ENCODE measurements at regions not wholly inside any gene's neighbourhood (a gene's known extent, or its start where the extent isn't known, plus 50 kb on each side); places are given as distances from the start of the nearest gene placed in this dataset.
"Not testable (repeated sequence)": the region's sequence is repeated elsewhere in the genome, so short reads cannot be mapped to it uniquely, and the experiment has no call there.

DNA sequence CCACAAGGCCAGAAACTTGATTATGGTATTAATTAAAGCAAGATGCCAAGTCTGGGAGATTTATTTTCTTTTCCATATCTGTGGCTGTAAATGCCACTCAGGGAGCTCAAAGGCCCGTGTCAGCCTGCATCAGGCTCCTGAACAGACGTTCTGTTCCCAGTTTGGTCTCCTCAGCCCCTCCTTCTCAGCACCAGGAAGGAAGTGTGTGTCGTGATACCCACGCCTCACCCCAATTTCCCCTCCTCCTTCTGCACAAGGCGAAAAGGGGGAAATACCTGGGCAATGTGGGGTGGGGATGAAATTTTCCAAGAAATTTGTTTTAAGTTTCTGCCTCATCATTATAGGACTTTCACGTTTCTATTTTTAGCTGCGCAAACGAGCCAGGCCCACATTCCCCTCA, 112.0 kb downstream of the SYF2 start:
- H3K9me3 ChIP-seq: peaks cover 0 to 10% (median 0%) of the 10 kb centered on the region in 8 donors
- H3K27ac ChIP-seq: peak overlapping the region in 1 of 8 donors; percentile 39
- no peak for DNase-seq
- WGBS, 5 donors: 10 to 20% (median 13%) methylated on average over 8 of the region's 8 CpGs
- intact Hi-C loops (cut with DNase I; ENCODE audit: low total_unique reads): no loop called here
- peaks cover 0 to 6% (median 0%) of the 10 kb centered on the region in 7 donors for H3K27me3 ChIP-seq (replicated peaks in 1 of 7)
- no peaks in the 10 kb centered on the region for H3K36me3 ChIP-seq
- TF ChIP-seq, protein P1, sequence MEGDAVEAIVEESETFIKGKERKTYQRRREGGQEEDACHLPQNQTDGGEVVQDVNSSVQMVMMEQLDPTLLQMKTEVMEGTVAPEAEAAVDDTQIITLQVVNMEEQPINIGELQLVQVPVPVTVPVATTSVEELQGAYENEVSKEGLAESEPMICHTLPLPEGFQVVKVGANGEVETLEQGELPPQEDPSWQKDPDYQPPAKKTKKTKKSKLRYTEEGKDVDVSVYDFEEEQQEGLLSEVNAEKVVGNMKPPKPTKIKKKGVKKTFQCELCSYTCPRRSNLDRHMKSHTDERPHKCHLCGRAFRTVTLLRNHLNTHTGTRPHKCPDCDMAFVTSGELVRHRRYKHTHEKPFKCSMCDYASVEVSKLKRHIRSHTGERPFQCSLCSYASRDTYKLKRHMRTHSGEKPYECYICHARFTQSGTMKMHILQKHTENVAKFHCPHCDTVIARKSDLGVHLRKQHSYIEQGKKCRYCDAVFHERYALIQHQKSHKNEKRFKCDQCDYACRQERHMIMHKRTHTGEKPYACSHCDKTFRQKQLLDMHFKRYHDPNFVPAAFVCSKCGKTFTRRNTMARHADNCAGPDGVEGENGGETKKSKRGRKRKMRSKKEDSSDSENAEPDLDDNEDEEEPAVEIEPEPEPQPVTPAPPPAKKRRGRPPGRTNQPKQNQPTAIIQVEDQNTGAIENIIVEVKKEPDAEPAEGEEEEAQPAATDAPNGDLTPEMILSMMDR (IDR thresholded peaks at IDR 0.05 in 8 of 11, conservative IDR thresholded peaks at IDR 0.05 in 3 of 11): no peak
- TF ChIP-seq POLR2AphosphoS5 (IDR thresholded peaks at IDR 0.05) (no peak), POLR2A (IDR thresholded peaks at IDR 0.05) (no peak)
- no peak overlapping the region for H3K4me3 ChIP-seq
- H3K4me1 ChIP-seq: peaks cover 0 to 14% (median 4%) of the 10 kb centered on the region in 6 donors

DNA sequence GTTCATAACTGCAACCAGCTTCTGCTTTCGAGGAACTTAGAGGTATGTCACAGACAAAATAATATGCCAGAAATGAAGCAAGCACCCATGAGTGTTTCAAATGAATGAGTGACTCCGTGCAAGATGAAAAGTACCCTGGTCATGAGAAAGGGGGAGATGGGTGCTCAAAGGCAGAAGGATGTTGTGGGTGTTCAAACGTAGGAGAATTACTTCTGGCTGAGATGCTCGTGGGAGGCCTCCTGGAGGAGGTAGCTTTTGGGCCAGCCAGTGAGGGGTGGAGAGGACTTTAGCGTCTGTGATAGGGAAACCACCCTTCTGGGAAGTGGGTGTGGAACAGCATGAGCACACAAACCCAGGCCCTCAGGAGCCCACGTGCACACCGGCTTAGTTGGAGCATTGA, 113.8 kb downstream of the SYF2 start:
- WGBS, 5 donors: 49 to 68% (median 63%) methylated on average over 7 of the region's 7 CpGs

DNA sequence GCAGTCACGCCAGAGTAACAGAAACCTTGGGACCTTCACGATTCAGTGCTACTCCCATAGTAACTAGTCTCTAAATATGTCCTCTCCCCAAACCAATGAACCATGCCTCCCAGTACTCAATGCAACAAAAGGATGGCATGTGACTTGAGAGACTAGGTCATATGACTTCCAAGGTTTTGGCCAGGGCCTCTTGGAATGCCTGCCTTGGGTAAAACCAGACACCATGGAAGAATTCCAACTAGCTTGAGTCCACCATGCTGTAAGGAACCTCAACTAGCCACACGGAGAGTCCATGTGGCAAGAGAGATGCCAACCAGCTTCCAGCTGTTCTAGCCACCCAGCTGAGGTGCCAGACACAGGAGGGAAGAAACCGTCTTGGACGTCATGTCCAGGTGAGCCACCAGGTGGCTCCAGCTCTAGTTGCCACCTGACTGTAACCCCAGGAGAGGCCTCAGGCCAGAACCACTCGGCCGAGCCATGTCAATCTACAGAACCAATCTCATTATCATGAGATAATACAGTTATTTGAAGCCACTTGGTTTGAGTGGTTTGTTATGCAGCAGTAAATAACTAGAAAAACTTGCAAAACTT, 115.0 kb downstream of the SYF2 start:
- WGBS, 5 donors: 67 to 80% (median 70%) methylated on average over 7 of the region's 7 CpGs
- intact Hi-C loops (cut with DNase I; ENCODE audit: low total_unique reads): no loop called here
- Histone ChIP-seq H3K4me1 (peaks cover 0 to 30% (median 6%) of the 10 kb centered on the region in 6 donors), H3K9me3 (peaks cover 0 to 10% (median 0%) of the 10 kb centered on the region in 8 donors), H3K27me3 (replicated peaks in 1 of 7) (peaks cover 0 to 6% (median 0%) of the 10 kb centered on the region in 7 donors), H3K27ac (no peak overlapping the region), H3K36me3 (no peaks in the 10 kb centered on the region), H3K4me3 (no peak overlapping the region)
- no peak for DNase-seq
- TF ChIP-seq POLR2AphosphoS5 (IDR thresholded peaks at IDR 0.05) (no peak), POLR2A (IDR thresholded peaks at IDR 0.05) (no peak)
- TF ChIP-seq, protein P1 (IDR thresholded peaks at IDR 0.05 in 8 of 11, conservative IDR thresholded peaks at IDR 0.05 in 3 of 11): peak in 2 of 11 experiments; percentile 28 to 39

More for the DNA sequence above, 113.8 kb downstream of the SYF2 start:
- Histone ChIP-seq H3K4me3 (no peak overlapping the region), H3K27ac (no peak overlapping the region), H3K9me3 (peaks cover 0 to 10% (median 0%) of the 10 kb centered on the region in 8 donors), H3K36me3 (no peaks in the 10 kb centered on the region), H3K4me1 (peaks cover 0 to 20% (median 4%) of the 10 kb centered on the region in 6 donors), H3K27me3 (replicated peaks in 1 of 7) (peaks cover 0 to 6% (median 0%) of the 10 kb centered on the region in 7 donors)
- no peak for DNase-seq
- TF ChIP-seq POLR2A (IDR thresholded peaks at IDR 0.05) (no peak), POLR2AphosphoS5 (IDR thresholded peaks at IDR 0.05) (no peak)
- TF ChIP-seq, protein P1 (IDR thresholded peaks at IDR 0.05 in 8 of 11, conservative IDR thresholded peaks at IDR 0.05 in 3 of 11): no peak
- intact Hi-C loops (cut with DNase I; ENCODE audit: low total_unique reads): no loop called here

DNA sequence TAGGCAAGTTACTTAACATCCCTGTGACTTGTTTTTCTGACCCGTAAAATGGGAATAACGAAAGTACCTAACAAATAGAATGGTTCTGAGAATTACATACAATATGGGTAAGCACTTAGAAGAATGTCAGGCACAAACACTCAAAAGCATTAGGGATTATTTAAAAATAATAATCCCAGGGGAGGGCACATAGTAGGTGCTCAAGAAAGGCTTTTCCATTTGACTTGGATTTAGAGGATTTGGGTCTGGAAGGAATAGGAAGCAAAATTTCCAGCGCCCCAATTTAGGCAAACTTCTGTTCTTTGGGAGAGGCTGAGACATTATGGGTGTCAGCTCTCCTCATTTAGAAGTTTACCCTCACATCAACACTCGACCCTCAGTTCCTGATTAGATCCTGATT, 115.5 kb downstream of the SYF2 start:
- 85 to 98% (median 95%) methylated on average over 4 of the region's 4 CpGs for WGBS, 5 donors
- TF ChIP-seq, protein P1 (IDR thresholded peaks at IDR 0.05 in 8 of 11, conservative IDR thresholded peaks at IDR 0.05 in 3 of 11): no peak
- TF ChIP-seq POLR2AphosphoS5 (IDR thresholded peaks at IDR 0.05) (no peak), POLR2A (IDR thresholded peaks at IDR 0.05) (no peak)
- peaks cover 0 to 31% (median 6%) of the 10 kb centered on the region in 6 donors for H3K4me1 ChIP-seq
- H3K27me3 ChIP-seq (replicated peaks in 1 of 7): peaks cover 0 to 6% (median 0%) of the 10 kb centered on the region in 7 donors
- intact Hi-C loops (cut with DNase I; ENCODE audit: low total_unique reads): no loop called here
- H3K36me3 ChIP-seq: no peaks in the 10 kb centered on the region
- H3K9me3 ChIP-seq: peaks cover 0 to 10% (median 0%) of the 10 kb centered on the region in 8 donors
- no peak for DNase-seq
- no peak overlapping the region for H3K27ac ChIP-seq
- no peak overlapping the region for H3K4me3 ChIP-seq

DNA sequence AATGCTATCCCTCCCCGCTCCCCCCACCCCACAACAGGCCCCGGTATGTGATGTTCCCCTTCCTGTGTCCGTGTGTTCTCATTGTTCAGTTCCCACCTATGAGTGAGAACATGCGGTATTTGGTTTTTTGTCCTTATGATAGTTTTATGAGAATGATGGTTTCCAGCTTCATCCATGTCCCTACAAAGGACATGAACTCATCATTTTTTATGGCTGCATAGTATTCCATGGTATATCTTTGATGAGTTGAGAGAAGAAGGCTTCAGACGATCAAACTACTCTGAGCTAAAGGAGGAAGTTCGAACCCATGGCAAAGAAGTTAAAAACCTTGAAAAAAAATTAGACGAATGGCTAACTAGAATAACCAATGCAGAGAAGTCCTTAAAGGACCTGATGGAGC, 116.2 kb downstream of the SYF2 start:
- 81 to 98% (median 87%) methylated on average over 6 to 7 of the region's 7 CpGs for WGBS, 5 donors
- H3K36me3 ChIP-seq; H3K27me3 ChIP-seq (replicated peaks in 1 of 7); H3K27ac ChIP-seq; intact Hi-C loops (cut with DNase I; ENCODE audit: low total_unique reads); H3K9me3 ChIP-seq; DNase-seq; H3K4me3 ChIP-seq: not testable (repeated sequence)
- H3K4me1 ChIP-seq: peaks cover 0 to 31% (median 6%) of the 10 kb centered on the region in 6 donors

Data from spleen (tissue), 11 donors.